Chondrocyte (in vitro differentiated cells): ENCODE measurements at regions not wholly inside any gene's neighbourhood (a gene's known extent, or its start where the extent isn't known, plus 50 kb on each side); places are given as distances from the start of the nearest gene placed in this dataset.

ENCODE experiments used
- DNase-seq: peaks from one replicate; pipeline ENCODE4 v3.0.0; 2021; ENCODE audit warnings: mixed read lengths, low spot score
- H3K27ac Mint-ChIP-seq: one replicate; pipeline ENCODE4 v1.8.0; 2021; ENCODE audit warnings: mild to moderate bottlenecking, moderate library complexity, mixed read lengths; ENCODE audit not compliant: unreplicated experiment
- H3K27me3 Mint-ChIP-seq: 2 replicates; pipeline ENCODE4 v1.8.0; 2021; ENCODE audit warnings: low read depth, mixed read lengths
- H3K36me3 Mint-ChIP-seq: 2 replicates; pipeline ENCODE4 v1.8.0; 2021; ENCODE audit warnings: low read depth, mixed read lengths
- H3K4me1 Mint-ChIP-seq: 2 replicates; pipeline ENCODE4 v1.8.0; 2021; ENCODE audit warnings: low read depth, mild to moderate bottlenecking, mixed read lengths
- H3K4me3 Mint-ChIP-seq: one replicate; pipeline ENCODE4 v1.8.0; 2021; ENCODE audit warnings: mild to moderate bottlenecking, moderate library complexity, mixed read lengths; ENCODE audit not compliant: unreplicated experiment
- H3K9me3 Mint-ChIP-seq: 2 replicates; pipeline ENCODE4 v1.8.0; 2021; ENCODE audit warnings: low read depth, mixed read lengths
- TF ChIP-seq, protein P1 (sequence below): fragments of 200-600 bp; sonication (generic); IDR thresholded peaks from 2 replicates; pipeline ENCODE4 v1.5.0; 2021; ENCODE audit warnings: antibody characterized with exemption, mild to moderate bottlenecking, moderate library complexity

GRCh38 chr4:148575577-148575976 is 133.4 kb upstream of the NR3C2 start:
- no peaks in the 10 kb centered on the region for H3K27me3 Mint-ChIP-seq
- peaks cover 8% of the 10 kb centered on the region for H3K9me3 Mint-ChIP-seq
- no peaks in the 10 kb centered on the region for H3K4me1 Mint-ChIP-seq

DNA sequence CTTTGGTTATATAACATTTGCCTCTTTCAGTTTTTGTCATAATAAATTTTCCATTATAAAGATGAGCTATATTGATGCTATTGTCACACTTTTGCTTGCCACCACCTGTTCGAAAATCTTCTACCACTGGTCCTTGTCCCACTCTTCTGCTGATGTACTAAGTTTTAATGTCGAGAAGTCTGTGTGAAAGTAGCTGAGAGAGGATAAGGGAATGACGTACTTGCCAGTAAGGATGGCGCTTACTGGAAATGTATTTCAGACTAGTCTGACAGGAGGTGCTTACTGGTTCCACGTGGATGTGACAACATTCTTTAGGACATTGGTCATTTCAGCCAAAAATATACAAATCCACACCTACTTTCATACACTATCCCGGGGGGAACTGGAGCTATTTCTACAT is 132.7 kb upstream of the NR3C2 start:
- Mint-ChIP-seq H3K27ac (no peak overlapping the region), H3K4me1 (no peaks in the 10 kb centered on the region), H3K27me3 (no peaks in the 10 kb centered on the region), H3K36me3 (no peaks in the 10 kb centered on the region), H3K9me3 (peaks cover 7% of the 10 kb centered on the region), H3K4me3 (no peak overlapping the region)
- TF ChIP-seq, protein P1, sequence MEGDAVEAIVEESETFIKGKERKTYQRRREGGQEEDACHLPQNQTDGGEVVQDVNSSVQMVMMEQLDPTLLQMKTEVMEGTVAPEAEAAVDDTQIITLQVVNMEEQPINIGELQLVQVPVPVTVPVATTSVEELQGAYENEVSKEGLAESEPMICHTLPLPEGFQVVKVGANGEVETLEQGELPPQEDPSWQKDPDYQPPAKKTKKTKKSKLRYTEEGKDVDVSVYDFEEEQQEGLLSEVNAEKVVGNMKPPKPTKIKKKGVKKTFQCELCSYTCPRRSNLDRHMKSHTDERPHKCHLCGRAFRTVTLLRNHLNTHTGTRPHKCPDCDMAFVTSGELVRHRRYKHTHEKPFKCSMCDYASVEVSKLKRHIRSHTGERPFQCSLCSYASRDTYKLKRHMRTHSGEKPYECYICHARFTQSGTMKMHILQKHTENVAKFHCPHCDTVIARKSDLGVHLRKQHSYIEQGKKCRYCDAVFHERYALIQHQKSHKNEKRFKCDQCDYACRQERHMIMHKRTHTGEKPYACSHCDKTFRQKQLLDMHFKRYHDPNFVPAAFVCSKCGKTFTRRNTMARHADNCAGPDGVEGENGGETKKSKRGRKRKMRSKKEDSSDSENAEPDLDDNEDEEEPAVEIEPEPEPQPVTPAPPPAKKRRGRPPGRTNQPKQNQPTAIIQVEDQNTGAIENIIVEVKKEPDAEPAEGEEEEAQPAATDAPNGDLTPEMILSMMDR, result no peak
- DNase-seq, result no peak

More at GRCh38 chr4:148575577-148575976, 133.4 kb upstream of the NR3C2 start:
- no peaks in the 10 kb centered on the region for H3K36me3 Mint-ChIP-seq
- H3K4me3 Mint-ChIP-seq, result no peak overlapping the region
- no peak overlapping the region for H3K27ac Mint-ChIP-seq
- DNase-seq, result no peak
- TF ChIP-seq, protein P1, result no peak

DNA sequence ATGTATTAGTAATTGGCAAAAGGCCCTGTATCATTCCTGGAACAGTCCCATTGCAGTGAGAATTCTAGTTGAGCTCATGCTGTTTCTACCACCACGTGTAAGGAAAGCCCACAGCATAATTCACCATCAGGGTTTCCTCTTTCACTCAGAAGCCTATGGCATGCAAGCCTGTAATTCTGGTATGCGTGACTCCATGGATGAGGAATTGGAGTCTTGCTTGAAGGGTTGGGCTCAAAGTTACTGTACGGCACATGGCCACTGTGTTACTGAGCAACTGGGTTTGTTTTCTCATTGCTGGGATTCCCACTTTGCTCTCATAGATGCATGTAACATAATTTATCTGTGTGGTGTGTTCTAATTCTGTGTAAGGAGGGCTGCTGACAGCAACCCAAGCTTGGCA is 132.3 kb upstream of the NR3C2 start:
- Mint-ChIP-seq H3K4me1 (no peaks in the 10 kb centered on the region), H3K27me3 (no peaks in the 10 kb centered on the region), H3K4me3 (no peak overlapping the region), H3K9me3 (peaks cover 11% of the 10 kb centered on the region), H3K27ac (no peak overlapping the region), H3K36me3 (no peaks in the 10 kb centered on the region)
- no peak for DNase-seq
- TF ChIP-seq, protein P1, result no peak

- no peaks in the 10 kb centered on the region for H3K4me1 Mint-ChIP-seq
- no peak for DNase-seq
- H3K36me3 Mint-ChIP-seq, result no peaks in the 10 kb centered on the region
- no peak overlapping the region for H3K4me3 Mint-ChIP-seq
- no peaks in the 10 kb centered on the region for H3K27me3 Mint-ChIP-seq
- no peak overlapping the region for H3K27ac Mint-ChIP-seq
- peaks cover 13% of the 10 kb centered on the region for H3K9me3 Mint-ChIP-seq
- TF ChIP-seq, protein P1, result no peak
These were observed 131.9 kb upstream of the NR3C2 start for GRCh38 chr4:148574066-148574465.

DNA sequence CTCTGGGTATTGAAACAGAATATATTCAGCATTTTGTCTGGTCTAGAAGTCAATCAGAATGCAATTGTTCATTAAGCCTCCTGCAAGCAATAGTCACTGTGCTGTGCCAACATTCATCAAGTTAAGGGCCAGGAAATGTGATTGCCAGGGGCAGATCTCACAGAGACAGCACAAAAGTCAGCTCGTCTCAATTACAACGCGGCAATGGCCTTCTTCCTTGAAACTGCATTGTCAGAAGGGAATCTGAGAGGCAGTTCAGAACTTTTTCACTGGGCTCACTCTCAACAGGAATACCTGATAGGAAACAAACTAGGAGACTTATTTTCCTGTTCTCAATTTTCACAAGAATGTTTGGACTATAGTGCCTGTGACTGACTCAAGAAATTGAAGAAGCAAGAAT is 131.1 kb upstream of the NR3C2 start:
- Mint-ChIP-seq H3K27ac (no peak overlapping the region), H3K27me3 (no peaks in the 10 kb centered on the region), H3K36me3 (no peaks in the 10 kb centered on the region)

More for the DNA sequence above, 131.1 kb upstream of the NR3C2 start:
- TF ChIP-seq, protein P1, result no peak
- H3K4me1 Mint-ChIP-seq, result no peaks in the 10 kb centered on the region
- no peak for DNase-seq
- H3K4me3 Mint-ChIP-seq, result no peak overlapping the region
- H3K9me3 Mint-ChIP-seq, result peaks cover 18% of the 10 kb centered on the region
